Endothelial cell of umbilical vein (primary cell): ENCODE measurements at regions not wholly inside any gene's neighbourhood (a gene's known extent, or its start where the extent isn't known, plus 50 kb on each side); places are given as distances from the start of the nearest gene placed in this dataset.

Experiments
- BruUV-seq: library from RNA; stranded (reverse); fragments of 400-500 nt; replicated peaks from 2 replicates; lab custom pipeline; 2021; lab: Mats Ljungman, UMichigan
- CTCF ChIA-PET: fragments of 300-600, 350-600 bp; sonication (Branson Sonifier 250); formaldehyde crosslinking; loops from one replicate; lab custom pipeline; 2021; ENCODE audit warnings: antibody characterized with exemption, inconsistent platforms; lab: Charles Lee
- POLR2A ChIA-PET: fragments of 300-600, 350-600 bp; sonication (Branson Sonifier 250); formaldehyde crosslinking; loops from one replicate; lab custom pipeline; 2021; ENCODE audit warnings: antibody characterized with exemption, inconsistent platforms; lab: Charles Lee
- DNase-seq: peaks from one replicate; pipeline ENCODE4 v3.0.0-alpha.2; 2011; ENCODE audit warnings: low read depth, low spot score
- FAIRE-seq: peaks from 2 replicates; lab custom pipeline; 2011; peaks lifted over from hg19 to GRCh38; lab: Jason Lieb, UNC
- H2AFZ ChIP-seq: 2 replicates; pipeline ENCODE4 v1.6.0; 2012; ENCODE audit warnings: low read depth, low read length, control low read depth, inconsistent platforms
- H3K27ac ChIP-seq: 2 replicates; pipeline ENCODE4 v1.5.1; 2011; ENCODE audit warnings: low read depth, mild to moderate bottlenecking, control low read depth, low read length, moderate library complexity; ENCODE audit not compliant: insufficient read depth
- H3K27me3 ChIP-seq, 2 experiments: 2 replicates each; pipeline versions ENCODE4 v1.6.0 to v1.6.1; 2011; ENCODE audit warnings: low read length in 2 of 2, mixed read lengths in 1 of 2; ENCODE audit not compliant: control insufficient read depth in 2 of 2, insufficient read depth in 2 of 2
- H3K36me3 ChIP-seq, 2 experiments: 2 replicates in 1 of 2; 3 replicates in 1 of 2; pipeline ENCODE4 v1.5.1; 2011; ENCODE audit warnings: low read length in 2 of 2, mild to moderate bottlenecking in 1 of 2, moderate library complexity in 1 of 2; ENCODE audit not compliant: control insufficient read depth in 2 of 2, insufficient read depth in 2 of 2; ENCODE audit errors: extremely low read depth in 1 of 2
- H3K4me1 ChIP-seq: 3 replicates; pipeline ENCODE4 v1.5.1; 2011; ENCODE audit warnings: mild to moderate bottlenecking, low read length; ENCODE audit not compliant: control insufficient read depth, insufficient read depth; ENCODE audit errors: extremely low read depth
- H3K4me2 ChIP-seq: 2 replicates; pipeline ENCODE4 v1.6.1; 2011; ENCODE audit warnings: low read length, control low read depth, mixed read lengths; ENCODE audit not compliant: insufficient read depth
- H3K4me3 ChIP-seq, 3 experiments: fragments of 200-600 bp in 1 of 3; sonication (generic), shearing (Covaris generic) in 1 of 3; replicated peaks in 1 of 3; 2 replicates each; pipeline ENCODE4 v1.5.1; 2011 to 2016; ENCODE audit warnings: control low read depth in 3 of 3, low read length in 3 of 3, mild to moderate bottlenecking in 2 of 3, inconsistent platforms in 1 of 3, low read depth in 1 of 3, moderate library complexity in 1 of 3; ENCODE audit not compliant: insufficient read depth in 1 of 3
- H3K79me2 ChIP-seq: 2 replicates; pipeline ENCODE4 v1.6.0; 2012; ENCODE audit warnings: low read length, inconsistent platforms; ENCODE audit not compliant: control insufficient read depth, insufficient read depth
- H3K9ac ChIP-seq: replicated peaks from 2 replicates; pipeline ENCODE3; 2011; ENCODE audit warnings: low read length, control low read depth; ENCODE audit not compliant: insufficient read depth; ENCODE audit errors: extremely low read depth
- H3K9me1 ChIP-seq: replicated peaks from 3 replicates; pipeline ENCODE4 v1.6.0; 2011; ENCODE audit warnings: mild to moderate bottlenecking, low read length; ENCODE audit not compliant: control insufficient read depth, insufficient read depth; ENCODE audit errors: extremely low read depth
- H3K9me3 ChIP-seq: replicated peaks from 2 replicates; pipeline ENCODE4 v1.5.1; 2012; ENCODE audit warnings: low read length, inconsistent platforms; ENCODE audit not compliant: control insufficient read depth, insufficient read depth
- H4K20me1 ChIP-seq: replicated peaks from 2 replicates; pipeline ENCODE3; 2011; ENCODE audit warnings: mild to moderate bottlenecking, low read length; ENCODE audit not compliant: control insufficient read depth, insufficient read depth; ENCODE audit errors: extremely low read depth
- EZH2 ChIP-seq: IDR thresholded peaks from 2 replicates; pipeline ENCODE4 v1.6.1; 2012; ENCODE audit warnings: borderline replicate concordance, low read depth, mild to moderate bottlenecking, moderate library complexity, low read length, inconsistent platforms; ENCODE audit not compliant: severe bottlenecking
- FOS ChIP-seq: IDR thresholded peaks from 2 replicates; pipeline ENCODE4 v1.6.1; 2011; ENCODE audit warnings: mild to moderate bottlenecking, low read length, moderate library complexity, borderline replicate concordance; ENCODE audit not compliant: insufficient read depth
- GATA2 ChIP-seq: IDR thresholded peaks from 2 replicates; pipeline ENCODE4 v1.7.0; 2011; ENCODE audit warnings: low read depth, mild to moderate bottlenecking, moderate library complexity, mixed read lengths, low read length; ENCODE audit not compliant: insufficient read length, insufficient read depth
- JUN ChIP-seq: IDR thresholded peaks from 2 replicates; pipeline ENCODE4 v1.6.1; 2011; ENCODE audit warnings: borderline replicate concordance, low read depth; ENCODE audit not compliant: insufficient read length, insufficient read depth
- MYC ChIP-seq: IDR thresholded peaks from one replicate; pipeline ENCODE4 v1.6.1; 2011; ENCODE audit warnings: mild to moderate bottlenecking, low read depth, low read length
- POLR2A ChIP-seq: IDR thresholded peaks from 2 replicates; pipeline ENCODE4 v1.6.1; 2012; ENCODE audit warnings: low read depth, mild to moderate bottlenecking, control low read depth, low read length
- POLR2AphosphoS5 ChIP-seq: IDR thresholded peaks from 2 replicates; pipeline ENCODE4 v1.6.1; 2012; ENCODE audit warnings: low read depth, mild to moderate bottlenecking, control low read depth, low read length, moderate library complexity; ENCODE audit not compliant: insufficient read depth
- dilution Hi-C: fragments of 300-500 bp; cut with MboI; formaldehyde crosslinking; loops from one replicate; pipeline ENCODE4 v1.15.0; 2019; ENCODE audit warnings: low sequenced_read_pairs; ENCODE audit not compliant: extremely low pct_ligation_motif_present
- intact Hi-C: fragments of 100-400 bp; cut with micrococcal nuclease; formaldehyde crosslinking; loops from one replicate; pipeline ENCODE4 v1.10.0; 2022
- TF ChIP-seq, protein P1 (sequence below): IDR thresholded peaks from 2 replicates; pipeline ENCODE4 v1.6.1; 2011; ENCODE audit not compliant: insufficient read depth, insufficient read length
- TF ChIP-seq, protein P2 (sequence below), 2 donors: IDR thresholded peaks; 1 replicate in 1 of 2; 2 replicates in 1 of 2; pipeline ENCODE4 v1.5.1; 2011; ENCODE audit warnings: low read length in 2 of 2, mild to moderate bottlenecking in 2 of 2, moderate library complexity in 2 of 2, control low read depth in 1 of 2, inconsistent platforms in 1 of 2, low read depth in 1 of 2; ENCODE audit not compliant: insufficient read depth in 1 of 2; ENCODE audit errors: extremely low read depth in 1 of 2

DNA sequence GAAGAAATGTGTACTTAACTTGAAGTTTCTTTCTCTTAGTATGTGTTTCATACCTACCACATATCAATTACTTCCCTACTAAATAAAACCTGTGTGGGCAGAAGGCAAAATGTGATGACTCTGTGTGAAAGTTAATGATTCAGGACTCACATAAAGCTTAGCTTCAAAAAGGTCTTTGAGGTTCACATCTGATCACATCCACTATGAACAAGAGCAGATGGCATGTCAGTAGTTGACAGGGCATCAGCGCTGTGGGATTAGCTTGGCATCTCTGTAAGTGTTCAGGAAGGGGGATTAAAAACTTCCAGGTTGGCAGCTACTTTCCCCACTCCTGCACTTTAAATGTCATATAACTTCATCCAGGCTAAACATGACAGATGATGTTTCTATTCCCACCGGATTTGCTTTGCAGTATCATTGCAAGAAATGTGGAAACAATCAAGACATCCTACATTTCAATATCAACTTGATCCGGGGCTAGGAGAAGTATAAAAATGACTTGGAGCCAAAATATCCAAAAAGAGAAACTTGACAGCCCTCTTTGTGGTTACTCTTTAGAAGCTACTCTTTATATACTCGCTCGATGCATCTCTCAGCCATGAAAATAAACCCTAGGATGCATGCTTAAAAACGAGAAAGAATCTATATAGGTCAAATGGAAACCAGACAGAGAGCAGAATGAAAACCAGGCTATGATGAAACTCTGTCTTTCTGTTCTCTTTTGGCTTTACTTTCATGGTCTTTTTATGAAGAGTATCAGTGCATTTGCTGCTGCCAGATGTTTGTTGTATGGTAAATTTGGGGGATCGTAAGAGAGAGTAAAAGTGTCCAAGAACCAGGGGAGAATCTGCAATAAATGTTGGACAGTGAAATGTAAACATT lies 273.1 kb upstream of the ALCAM start:
- DNase-seq, result no peak
- Histone ChIP-seq H3K9ac (no peak overlapping the region), H3K27ac (no peak overlapping the region), H3K9me3 (no peaks in the 10 kb centered on the region), H3K79me2 (no peaks in the 10 kb centered on the region), H3K4me1 (no peaks in the 10 kb centered on the region), H2AFZ (no peak overlapping the region), H3K4me3 (no peak overlapping the region), H3K9me1 (no peaks in the 10 kb centered on the region), H4K20me1 (no peaks in the 10 kb centered on the region), H3K4me2 (no peak overlapping the region), H3K36me3 (no peaks in the 10 kb centered on the region), H3K27me3 (no peaks in the 10 kb centered on the region)
- intact Hi-C loops, result no loop called here
- BruUV-seq, result no TSS peak
- no peak for TF ChIP-seq POLR2A
- no peak for TF ChIP-seq FOS
- TF ChIP-seq, protein P1, sequence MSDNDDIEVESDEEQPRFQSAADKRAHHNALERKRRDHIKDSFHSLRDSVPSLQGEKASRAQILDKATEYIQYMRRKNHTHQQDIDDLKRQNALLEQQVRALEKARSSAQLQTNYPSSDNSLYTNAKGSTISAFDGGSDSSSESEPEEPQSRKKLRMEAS, result no peak
- TF ChIP-seq EZH2, result no peak
- no peak for TF ChIP-seq MYC
- TF ChIP-seq JUN, result no peak
- TF ChIP-seq, protein P2, sequence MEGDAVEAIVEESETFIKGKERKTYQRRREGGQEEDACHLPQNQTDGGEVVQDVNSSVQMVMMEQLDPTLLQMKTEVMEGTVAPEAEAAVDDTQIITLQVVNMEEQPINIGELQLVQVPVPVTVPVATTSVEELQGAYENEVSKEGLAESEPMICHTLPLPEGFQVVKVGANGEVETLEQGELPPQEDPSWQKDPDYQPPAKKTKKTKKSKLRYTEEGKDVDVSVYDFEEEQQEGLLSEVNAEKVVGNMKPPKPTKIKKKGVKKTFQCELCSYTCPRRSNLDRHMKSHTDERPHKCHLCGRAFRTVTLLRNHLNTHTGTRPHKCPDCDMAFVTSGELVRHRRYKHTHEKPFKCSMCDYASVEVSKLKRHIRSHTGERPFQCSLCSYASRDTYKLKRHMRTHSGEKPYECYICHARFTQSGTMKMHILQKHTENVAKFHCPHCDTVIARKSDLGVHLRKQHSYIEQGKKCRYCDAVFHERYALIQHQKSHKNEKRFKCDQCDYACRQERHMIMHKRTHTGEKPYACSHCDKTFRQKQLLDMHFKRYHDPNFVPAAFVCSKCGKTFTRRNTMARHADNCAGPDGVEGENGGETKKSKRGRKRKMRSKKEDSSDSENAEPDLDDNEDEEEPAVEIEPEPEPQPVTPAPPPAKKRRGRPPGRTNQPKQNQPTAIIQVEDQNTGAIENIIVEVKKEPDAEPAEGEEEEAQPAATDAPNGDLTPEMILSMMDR (IDR thresholded peaks at IDR 0.05; ENCODE audit: extremely low read depth in 1 of 2, insufficient read depth in 1 of 2, low read depth in 1 of 2, low read length in 2 of 2), result no peak
- TF ChIP-seq POLR2AphosphoS5, result no peak
- no peak for TF ChIP-seq GATA2
- ChIA-PET CTCF (interaction anchor here (0.7 to 1.4 kb wide), 2 partner anchors 8 to 10 kb away, joined by 3 to 5 read pairs; no protein-coding TSS in a partner anchor), POLR2A (no interaction called here)
- dilution Hi-C loops, result no loop called here
- FAIRE-seq, result no peak
